Neural progenitor cell (in vitro differentiated cells): ENCODE measurements at regions not wholly inside any gene's neighbourhood (a gene's known extent, or its start where the extent isn't known, plus 50 kb on each side); places are given as distances from the start of the nearest gene placed in this dataset.

Experiments used
- EZH2 ChIP-seq: fragments of 200-600 bp; sonication (generic); IDR thresholded peaks from 2 replicates; pipeline ENCODE4 v1.6.1; 2017; ENCODE audit warnings: antibody characterized with exemption, mild to moderate bottlenecking, moderate library complexity
- EZH2phosphoT487 ChIP-seq: fragments of 200-600 bp; sonication (generic); IDR thresholded peaks from 2 replicates; pipeline ENCODE4 v1.6.1; 2017; ENCODE audit warnings: antibody characterized with exemption
- TF ChIP-seq, protein P1 (sequence below): fragments of 200-600 bp; sonication (generic); IDR thresholded peaks from 2 replicates; pipeline ENCODE4 v1.5.1; 2017; ENCODE audit warnings: antibody characterized with exemption, mild to moderate bottlenecking

DNA sequence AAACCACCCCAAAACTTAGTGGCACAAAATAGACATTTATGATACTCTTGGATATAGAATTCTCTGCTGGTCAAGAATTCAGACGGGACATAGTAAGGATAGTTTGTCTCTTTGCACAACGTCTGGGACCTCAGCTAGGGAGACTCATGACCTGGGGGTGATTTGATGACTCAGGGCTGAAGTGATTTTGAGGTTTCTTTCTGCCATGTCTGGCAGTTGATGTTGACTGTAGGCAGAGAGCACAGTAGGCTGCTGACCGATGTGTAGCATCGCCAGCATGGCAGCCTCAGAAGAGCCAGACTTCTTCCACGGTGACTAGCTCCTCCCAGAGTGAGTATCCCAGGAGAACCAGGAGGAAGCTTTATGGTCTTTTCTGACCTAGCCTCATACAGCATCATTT lies 88.9 kb upstream of the FRMD6 start:
- TF ChIP-seq, protein P1, sequence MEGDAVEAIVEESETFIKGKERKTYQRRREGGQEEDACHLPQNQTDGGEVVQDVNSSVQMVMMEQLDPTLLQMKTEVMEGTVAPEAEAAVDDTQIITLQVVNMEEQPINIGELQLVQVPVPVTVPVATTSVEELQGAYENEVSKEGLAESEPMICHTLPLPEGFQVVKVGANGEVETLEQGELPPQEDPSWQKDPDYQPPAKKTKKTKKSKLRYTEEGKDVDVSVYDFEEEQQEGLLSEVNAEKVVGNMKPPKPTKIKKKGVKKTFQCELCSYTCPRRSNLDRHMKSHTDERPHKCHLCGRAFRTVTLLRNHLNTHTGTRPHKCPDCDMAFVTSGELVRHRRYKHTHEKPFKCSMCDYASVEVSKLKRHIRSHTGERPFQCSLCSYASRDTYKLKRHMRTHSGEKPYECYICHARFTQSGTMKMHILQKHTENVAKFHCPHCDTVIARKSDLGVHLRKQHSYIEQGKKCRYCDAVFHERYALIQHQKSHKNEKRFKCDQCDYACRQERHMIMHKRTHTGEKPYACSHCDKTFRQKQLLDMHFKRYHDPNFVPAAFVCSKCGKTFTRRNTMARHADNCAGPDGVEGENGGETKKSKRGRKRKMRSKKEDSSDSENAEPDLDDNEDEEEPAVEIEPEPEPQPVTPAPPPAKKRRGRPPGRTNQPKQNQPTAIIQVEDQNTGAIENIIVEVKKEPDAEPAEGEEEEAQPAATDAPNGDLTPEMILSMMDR = no peak
- no peak for TF ChIP-seq EZH2
- no peak for TF ChIP-seq EZH2phosphoT487
